NCI-H1092 treated with DMSO at 0.1 percent for 48 hours (cell line): ENCODE measurements at regions not wholly inside any gene's neighbourhood (a gene's known extent, or its start where the extent isn't known, plus 50 kb on each side); places are given as distances from the start of the nearest gene placed in this dataset.
"Not testable (repeated sequence)": the region's sequence is repeated elsewhere in the genome, so short reads cannot be mapped to it uniquely, and the experiment has no call there.

Source experiments
- DNase-seq: peaks from one replicate; lab custom pipeline; 2025; lab: John Stamatoyannopoulos, UW

DNA sequence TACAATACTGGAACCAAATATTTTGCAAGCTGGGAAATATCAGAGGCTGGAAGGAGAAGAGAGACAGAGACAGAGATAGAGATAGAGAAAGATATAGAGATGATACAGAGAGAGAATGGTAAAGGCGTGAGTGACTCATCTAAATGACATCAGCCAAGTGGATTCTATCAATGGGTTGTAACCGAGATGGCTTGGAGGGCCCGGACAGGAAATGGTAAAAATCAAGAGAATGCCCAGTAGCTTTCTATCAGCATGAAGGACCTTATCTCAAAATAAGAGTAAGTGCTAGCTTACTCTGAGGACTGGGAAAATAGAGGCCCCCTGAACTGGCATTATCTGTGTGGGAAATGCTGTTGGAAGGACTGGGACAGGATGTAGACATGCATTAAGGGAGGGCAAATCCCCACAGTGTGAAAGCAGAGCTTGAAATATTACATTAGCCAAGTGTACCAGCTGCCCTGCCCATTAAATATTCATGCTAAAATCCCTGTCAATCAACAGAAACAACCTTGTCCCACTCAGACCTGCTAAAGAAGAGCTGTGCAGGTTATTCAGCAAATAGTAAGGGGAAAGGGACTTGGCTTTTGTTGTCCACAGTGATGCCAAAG is 76.6 kb upstream of the ZNF644 start:
- no peak for DNase-seq

DNA sequence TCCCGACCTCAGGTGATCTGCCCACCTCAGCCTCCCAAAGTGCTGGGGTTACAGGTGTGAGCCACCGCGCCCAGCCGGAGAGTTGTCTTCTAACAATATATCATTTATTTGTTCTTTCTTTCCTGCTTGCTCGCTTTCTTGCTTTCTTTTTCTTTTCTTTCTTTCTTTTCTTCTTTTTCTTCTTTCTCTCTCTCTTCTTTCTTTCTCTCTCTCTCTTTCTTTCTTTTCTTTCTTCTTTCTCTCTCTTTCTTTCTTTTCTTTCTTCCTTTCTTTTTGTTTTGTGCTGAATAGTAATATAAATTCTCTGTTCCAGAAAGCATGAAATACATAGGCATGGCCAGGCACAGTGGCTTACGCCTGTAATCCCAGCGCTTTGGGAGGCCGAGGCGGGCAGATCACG is 73.5 kb upstream of the ZNF644 start:
- not testable (repeated sequence) for DNase-seq

DNA sequence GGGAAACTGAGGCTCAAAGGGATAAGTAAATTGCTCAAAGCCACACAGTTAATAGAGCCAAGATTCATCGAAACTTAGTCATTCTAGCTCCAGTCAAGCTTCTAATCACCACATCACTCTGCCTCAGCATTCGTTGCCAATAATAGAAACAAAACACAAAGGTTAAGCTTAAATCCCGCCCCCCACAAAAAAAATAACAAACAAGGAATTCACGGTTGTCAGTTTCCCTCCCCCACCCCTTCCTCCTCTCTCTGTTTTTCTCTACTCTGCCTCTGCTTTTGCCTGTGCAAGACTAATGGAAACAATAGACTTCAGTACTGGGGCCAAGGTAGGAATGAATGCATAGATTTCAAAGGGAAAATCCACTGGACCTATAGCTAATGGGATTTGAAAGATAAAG is 70.7 kb upstream of the ZNF644 start:
- no peak for DNase-seq

DNA sequence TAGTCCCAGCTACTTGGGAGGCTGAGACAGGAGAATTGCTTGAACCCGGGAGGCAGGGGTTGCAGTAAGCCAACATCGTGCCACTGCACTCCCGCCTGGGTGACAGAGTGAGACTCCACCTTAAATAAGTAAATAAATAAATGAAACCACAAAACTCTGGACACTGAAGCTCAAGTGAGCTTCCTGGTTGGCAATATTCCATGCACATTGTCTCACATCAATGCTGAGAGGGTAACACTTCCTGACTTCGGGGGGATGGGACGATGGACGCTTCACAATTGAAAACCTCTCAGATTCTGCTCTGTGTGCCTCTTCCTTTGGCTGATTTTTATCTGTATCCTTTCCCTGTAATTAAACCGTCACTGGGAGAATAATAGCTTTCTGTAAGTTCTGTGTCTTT is 70.0 kb upstream of the ZNF644 start:
- no peak for DNase-seq

DNA sequence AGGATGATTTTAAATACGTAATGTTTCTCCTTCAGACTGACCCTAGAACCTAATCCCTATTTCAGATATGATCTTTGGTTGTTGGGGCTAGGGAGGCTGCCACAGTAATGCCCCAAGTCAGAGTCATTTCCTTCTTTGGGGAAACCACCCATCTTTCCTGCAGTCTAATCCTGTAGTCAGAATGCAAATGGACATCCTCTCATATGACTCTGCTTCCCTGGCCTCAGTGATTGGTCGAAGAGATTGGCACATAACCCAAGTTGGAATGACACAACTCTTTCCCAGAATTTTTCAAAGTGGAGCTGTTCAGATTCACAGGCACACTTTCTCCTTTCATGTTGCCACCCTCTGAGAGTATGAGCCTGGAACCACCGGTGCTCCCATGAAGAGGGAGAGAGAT is 58.8 kb upstream of the ZNF644 start:
- no peak for DNase-seq

DNA sequence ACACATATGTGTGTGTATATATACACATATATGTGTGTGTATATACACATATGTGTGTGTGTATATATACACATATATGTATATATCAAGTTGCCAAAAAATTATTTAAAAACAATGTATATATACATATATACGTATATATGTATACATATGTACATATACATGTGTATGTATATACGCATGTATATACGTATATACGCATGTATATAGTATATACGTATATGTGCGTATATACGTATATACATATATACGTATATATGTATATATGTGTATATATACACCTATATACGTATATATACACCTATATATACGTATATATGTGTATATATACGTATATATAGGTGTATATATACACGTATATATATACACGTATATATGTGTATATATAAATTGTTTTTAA is 57.0 kb upstream of the ZNF644 start:
- no peak for DNase-seq

DNA sequence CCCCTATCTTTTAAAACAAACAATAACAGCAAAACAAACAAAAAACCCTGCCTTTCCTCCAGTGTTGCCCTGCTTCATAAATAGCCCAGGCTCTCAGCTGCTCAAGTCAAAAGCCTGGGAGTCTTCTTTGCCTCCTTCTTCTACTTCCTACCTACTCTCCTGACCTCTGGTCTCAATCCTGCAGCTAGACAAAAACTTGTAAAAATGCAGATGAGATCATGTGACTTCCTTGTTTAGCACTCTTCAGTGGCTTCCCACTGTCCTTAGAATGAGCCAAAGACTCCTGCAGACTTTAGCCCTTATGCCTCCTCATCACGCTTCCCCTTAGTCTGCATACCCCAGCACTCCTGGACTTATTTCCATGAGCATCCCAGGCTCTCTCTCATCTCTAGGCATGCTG is 55.0 kb upstream of the ZNF644 start:
- DNase-seq = no peak

DNA sequence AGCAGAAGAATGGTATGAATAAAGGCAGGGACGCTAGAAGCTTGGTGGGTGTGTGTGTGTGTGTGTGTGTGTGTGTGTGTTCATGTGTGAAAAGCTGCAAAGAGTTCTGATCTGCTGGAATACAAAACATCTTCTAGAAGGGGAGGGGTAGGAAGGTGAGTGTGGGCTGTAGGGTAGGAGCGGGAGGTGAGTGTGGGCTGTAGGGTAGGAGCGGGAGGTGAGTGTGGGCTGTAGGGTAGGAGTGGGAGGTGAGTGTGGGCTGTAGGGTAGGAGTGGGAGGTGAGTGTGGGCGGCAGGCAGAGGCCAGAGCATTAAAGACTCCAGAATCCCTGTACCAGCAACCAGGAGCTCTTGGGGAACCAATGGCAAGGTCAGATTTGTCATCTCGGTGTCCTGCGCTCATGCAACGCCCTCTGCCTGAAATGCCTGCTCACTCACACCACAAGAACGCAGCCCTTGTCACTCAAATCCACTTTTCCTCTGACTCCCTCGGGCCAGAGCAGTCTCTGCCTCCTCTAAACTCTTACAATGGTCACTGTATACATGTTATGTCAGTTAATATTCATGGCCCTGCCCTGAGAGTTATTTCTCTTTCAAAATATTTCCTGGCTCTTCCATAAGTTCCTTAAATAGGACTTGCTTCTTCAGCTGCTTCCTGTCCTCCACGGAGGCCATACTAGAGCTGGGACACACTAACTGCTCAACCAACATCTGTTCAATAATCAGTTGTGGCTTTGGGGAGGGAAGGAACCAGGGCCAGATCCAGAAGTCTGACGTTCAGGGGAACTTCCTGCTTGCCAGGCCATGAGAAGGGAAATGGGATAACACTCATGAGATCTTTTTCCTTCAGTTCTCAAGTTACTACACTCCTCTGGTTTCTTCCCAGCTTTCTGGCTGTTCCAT is 53.6 kb upstream of the ZNF644 start:
- DNase-seq = no peak

DNA sequence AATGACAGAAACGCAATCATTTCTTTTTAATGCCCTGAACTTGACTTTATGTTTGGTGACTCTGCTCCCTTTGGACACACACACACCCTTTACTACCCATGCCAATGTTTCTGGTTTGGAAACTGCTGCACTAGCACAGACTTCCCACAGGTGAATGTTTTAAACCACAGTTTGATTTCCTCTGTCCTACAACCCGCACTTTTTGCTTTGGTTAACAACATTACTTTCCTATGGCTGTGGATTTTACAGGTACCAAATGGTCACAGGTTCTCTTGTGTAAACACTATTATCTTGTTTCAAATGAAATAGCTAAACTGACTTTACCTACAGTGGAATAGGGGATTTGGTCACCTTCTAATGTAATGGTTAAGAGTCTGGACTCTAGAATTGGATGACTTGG is 51.5 kb upstream of the ZNF644 start:
- no peak for DNase-seq

DNA sequence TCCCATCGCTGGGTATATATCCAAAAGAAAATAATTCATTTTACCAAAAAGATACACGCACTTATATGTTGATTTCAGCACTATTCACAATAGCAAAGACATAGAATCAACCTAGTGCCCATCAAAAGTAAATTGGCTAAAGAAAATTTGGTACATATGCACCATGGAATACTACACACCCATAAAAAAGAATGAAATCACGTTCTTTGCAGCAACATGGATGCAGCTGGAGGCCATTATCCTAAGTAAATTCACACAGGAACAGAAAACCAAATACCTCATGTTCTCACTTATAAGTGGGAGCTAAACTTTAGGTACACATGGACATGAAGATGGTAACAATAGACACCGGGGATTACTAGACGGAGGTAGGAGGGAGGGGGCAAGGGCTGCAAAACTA is 50.0 kb upstream of the ZNF644 start:
- DNase-seq = no peak
